HG03159 (cell line): ENCODE measurements at regions not wholly inside any gene's neighbourhood (a gene's known extent, or its start where the extent isn't known, plus 50 kb on each side); places are given as distances from the start of the nearest gene placed in this dataset.

Source experiments
- ATAC-seq: cut with Tn5 transposase; IDR thresholded peaks from one replicate; pipeline ENCODE4 v1.9.1; 2021; ENCODE audit warnings: mild to moderate bottlenecking, moderate library complexity; ENCODE audit not compliant: unreplicated experiment

DNA sequence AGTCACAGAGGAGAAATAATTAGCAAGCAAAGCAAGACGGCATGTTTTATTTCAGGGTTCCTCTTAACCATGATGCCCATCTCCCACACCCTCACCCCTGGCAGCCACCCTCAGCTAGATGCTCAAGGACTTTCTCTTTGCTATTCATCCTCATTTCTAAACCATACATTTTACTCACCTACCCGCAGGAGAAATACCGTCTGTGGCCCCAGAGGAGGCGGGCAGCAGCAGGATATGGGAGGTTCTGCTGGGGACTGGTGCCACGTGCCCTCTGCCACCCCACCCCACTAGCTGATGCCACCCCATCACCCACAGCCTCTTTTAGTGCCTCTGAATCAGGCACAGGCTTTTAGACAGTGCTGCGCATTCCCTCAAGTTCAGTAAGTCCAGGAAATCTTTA, 168.7 kb upstream of the ITGB1 start:
- ATAC-seq: no peak

DNA sequence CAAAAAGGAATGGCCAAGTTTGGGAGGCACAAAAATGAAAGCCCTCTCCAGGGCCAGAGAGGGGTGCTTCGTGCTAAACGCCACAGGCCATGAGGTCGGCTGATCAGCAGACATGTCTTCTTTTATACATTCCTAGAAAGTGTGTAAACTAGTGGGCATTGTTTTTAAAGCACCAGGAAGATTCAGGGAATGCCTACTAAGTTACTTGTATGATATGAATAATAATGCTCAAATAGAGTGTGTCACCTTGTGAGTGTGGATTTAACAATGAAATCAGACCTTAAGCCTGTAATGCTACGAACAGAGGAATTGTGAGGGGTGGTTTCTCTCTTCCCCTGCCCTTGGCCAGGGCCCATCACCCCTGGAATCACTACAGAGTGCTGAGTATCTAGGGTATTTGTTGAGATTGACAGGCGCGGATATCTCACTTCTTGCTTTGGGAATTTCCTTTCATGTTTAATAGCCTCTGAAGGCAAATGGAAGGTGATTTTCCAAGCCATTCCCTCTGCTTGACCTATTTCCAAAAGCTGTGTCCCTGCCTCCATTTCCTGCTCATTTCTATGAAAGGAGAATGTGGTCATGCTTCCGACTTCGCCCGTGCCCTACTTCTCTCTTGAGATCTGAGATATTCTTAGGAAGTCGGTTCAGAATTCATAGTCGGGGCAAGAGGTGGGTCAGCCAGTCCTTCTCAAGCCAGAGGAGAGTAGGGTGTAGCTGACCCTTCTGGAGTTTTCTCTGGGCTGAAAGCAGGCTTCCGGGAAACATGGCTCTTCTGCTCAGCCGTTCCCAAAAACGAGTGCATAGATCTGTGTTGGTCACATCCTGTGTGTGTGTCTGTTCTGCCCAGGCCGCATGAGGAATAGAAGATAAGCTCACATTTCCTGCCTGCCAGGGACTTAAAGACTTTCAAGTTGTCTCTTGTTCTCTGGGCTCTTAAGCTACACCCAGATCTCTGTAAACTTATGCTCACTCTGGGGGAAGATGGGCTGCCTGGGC, 167.8 kb upstream of the ITGB1 start:
- no peak for ATAC-seq

DNA sequence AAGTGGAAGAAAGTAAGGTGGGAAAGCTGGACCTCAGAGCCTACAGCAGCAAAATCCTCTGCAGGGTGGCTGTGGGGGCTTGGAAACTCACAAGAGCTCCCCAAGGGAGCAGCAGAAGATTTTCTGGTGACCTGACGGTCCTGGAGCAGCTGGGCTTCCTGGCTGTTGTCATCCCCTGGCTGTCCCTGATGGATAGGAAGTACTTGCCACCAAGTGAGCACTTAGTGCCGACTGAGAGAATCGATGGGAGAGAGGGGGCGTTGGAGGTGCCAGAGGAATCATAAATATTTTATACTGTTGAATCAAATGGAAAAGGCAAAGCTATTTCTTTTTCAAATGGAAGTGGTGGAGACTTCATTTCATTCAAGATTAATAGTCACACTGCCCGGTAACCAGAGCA, 167.1 kb upstream of the ITGB1 start:
- ATAC-seq: no peak

- ATAC-seq: no peak
These were observed 165.7 kb upstream of the ITGB1 start for GRCh38 chr10:33123680-33124079.

DNA sequence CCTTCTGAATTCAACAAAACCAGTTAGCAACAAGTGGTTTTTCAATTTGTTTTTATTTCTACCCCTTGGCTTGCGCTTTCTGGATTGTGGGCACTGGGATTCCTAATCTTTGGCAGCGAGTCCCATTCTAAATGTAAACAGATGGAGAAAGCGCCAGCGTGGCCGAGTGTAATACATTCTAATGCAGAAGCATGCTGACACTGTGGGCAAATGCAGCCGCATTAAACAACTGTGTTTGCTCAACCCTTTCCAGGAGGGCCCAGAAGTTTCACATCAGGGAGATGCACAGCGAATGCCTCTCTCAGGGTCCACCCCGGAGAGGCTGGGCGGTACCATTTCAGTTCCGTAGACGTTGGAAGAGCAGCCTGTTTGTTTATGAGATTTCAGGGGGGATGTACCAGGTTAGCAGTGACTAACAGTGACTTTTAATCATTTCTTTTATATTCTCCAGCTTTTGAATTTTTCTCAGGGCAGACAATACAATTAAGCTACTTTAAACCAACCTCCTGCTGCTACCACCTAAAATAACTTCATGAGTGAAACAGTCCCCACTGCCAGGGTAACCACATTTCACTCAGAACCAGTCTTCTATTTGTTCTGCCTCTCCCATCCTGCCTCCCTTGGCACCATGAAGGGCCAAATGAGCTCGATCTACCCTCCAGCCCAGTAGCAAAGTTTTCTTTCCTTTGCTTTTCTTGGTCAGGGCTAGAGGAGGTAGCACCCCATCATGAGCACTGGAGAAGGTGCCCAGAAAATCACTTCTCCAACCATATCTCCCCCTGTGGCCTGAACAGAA, 164.2 kb upstream of the ITGB1 start:
- no peak for ATAC-seq

DNA sequence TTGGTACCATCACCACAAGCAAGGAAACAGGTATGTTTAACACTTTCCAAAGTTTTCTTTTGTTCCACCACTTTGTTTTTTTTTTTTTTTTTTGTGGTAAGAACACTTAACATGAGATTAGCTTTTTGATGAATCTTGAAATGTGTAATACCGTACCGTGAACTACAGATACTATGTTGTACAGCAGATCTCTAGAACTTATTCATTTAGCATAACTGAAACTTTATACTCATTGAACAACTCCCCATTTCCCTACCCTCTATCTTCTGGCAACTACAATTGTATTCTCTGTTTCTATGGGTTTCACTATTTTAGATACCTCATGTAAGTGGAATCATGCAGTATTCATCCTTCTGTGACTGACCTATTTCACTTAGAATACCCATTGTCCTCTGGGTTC, 162.7 kb upstream of the ITGB1 start:
- no peak for ATAC-seq

DNA sequence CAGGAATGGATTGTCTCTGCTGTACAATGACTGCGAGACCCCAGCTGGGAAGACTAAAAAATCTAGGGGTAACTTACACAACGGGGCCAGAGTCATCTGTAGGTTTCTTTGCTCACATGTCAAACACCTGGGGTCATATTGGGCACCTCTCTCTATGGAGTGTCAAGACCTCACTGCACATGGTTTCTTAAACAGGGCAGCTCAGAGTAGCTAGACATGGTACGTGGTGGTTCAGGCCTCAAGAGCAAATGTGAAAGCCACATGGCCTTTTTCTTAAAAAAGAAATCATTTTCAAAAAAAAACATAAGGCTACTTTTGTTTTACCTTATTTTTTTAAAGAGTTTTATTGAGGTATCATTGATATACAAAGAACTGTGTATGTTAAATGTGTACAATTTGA, 162.2 kb upstream of the ITGB1 start:
- ATAC-seq: no peak

DNA sequence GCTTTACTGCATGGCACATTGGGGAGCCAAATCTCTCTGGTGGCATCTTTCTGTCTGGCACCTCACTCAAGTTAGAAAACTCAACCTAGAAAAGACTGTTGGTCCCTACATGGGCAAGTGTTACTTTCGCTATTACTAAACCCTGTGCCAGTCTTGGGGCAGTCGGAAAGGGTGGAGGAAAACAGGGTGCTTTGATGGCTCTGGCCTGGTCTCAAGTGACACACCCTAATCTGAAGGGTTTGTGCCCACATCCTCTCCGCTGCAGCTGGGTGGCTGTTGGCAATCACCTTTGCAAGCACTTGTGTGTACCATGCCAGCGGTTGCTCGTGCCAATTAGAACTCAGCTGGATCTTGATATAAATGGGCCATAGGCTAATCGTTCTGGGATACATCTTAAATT, 159.8 kb upstream of the ITGB1 start:
- ATAC-seq: no peak

DNA sequence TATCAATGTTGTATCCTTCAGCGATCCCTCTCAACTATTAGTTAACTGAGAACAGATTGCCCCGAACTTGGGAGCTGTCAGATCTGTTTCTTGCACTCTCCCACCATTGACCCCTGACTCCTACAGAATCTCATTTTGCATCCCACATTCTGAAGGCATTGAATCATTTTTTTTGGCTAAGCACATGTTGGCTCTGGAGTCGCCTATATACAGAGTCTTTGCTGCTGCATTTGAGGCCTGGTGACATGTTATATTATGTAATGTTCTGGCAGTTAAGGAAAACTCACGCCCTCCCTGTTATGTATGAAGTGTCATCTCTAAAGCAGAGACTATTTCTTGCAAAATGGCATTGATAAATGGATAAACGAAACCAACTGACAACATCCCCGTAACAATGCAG, 159.2 kb upstream of the ITGB1 start:
- no peak for ATAC-seq

DNA sequence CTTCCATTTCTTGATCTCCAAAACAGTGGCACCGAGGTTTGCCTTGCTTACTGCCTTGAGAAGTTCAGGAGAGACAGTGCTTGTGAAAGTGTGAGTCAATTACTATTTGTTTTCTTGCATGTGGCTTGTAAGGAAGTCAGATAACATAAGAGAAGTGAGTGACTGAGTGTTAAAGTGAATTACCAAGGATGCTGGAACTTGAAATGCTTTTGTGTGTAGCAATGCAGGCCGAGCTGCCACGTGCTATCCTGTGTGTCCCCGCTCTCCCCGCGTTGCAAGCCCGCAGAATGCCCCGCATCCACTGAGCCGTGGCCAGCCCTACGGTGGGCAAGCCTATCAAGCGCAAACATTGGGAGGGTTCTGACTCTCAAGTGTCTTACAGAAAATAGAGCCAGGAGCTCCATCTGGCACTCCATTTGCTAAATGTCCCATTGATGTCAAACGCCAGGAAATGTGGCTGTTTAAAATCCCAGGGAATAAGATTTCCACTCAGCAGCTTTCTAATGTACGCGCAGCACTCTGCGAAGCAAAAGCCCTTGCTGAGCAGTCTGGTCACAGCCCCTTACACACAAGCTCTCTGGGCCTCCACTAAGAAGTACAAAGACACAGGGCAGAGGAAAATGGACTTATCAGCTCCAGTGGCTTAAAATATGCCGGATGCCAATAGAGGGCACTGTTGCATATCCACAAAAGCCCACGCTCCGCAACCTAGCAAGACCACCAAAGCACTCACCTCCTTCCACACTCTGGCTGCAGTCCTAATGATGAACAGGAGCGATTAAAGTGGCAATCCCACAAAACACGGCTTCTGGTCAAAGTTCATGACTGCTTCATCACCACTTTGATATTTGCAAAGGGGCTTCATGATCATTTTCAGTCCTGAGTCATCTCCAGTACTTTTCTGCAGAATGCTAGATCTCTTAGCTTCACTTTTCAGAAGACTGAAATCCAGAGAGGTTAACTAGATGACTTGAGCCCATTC, 158.0 kb upstream of the ITGB1 start:
- ATAC-seq: no peak

GRCh38 chr10:33114451-33114952, 156.5 kb upstream of the ITGB1 start:
- no peak for ATAC-seq

- ATAC-seq: no peak
These were observed 155.4 kb upstream of the ITGB1 start for GRCh38 chr10:33113466-33113865.

- no peak for ATAC-seq
These were observed 154.9 kb upstream of the ITGB1 start for GRCh38 chr10:33112831-33113455.

GRCh38 chr10:33111488-33112051, 153.5 kb upstream of the ITGB1 start:
- ATAC-seq: no peak

- no peak for ATAC-seq
These were observed 151.9 kb upstream of the ITGB1 start for GRCh38 chr10:33109788-33110469.

GRCh38 chr10:33109384-33109783, 151.4 kb upstream of the ITGB1 start:
- no peak for ATAC-seq

DNA sequence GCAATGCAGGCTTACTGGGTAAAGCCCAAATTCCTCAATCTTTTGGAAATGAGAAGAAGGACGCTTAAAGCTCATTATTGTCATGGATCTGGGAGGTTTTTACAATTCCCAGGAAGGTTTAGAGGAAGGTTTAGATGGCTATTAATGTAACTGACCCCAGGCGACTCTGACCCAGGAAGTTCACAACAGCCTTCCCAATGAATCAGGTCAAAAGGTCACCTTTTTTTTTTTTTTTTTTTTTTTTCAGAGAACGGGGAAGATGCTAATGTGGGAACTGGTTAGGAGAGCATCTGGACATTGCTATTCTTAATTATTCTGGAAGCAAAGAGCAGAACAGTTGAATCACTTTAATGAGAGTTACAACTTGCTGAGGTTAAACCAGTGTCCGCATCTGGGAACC, 149.9 kb upstream of the ITGB1 start:
- no peak for ATAC-seq

- no peak for ATAC-seq
These were observed 148.7 kb upstream of the ITGB1 start for GRCh38 chr10:33106767-33107166.

DNA sequence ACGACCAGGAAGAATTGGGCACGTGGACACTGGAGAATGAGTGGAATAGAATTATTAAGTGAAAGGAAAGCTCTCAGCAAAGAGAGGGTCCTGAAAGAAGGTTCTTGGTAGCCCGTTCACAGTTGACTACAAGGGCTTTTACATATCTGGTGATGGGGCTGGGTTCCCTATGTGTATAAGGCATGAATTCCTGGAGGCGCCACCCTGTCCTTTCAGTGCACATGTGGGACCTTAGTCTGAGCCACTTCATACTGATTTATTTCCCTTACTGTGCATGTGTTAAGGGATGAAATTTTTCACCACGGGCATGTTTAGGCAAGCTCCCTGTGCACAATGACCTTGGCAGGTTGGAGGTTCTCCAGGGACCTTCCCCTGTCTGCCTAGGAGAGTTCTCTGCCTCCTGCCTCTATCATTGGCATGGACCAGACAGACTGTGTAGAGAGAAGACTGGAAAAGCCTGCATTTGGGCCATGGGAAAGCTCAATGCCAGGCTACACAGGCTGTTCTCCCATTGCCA, 145.9 kb upstream of the ITGB1 start:
- no peak for ATAC-seq
